ENCODE measurements at regions not wholly inside any gene's neighbourhood (a gene's known extent, or its start where the extent isn't known, plus 50 kb on each side); places are given as distances from the start of the nearest gene placed in this dataset.
"Not testable (repeated sequence)": the region's sequence is repeated elsewhere in the genome, so short reads cannot be mapped to it uniquely, and the experiment has no call there.

GRCh38 chr9:95391271-95391670 is 73.8 kb upstream of the FANCC start:
- DNase-seq (ENCODE audit: low read depth) = not testable (repeated sequence)

GRCh38 chr9:95389373-95389772 is 71.9 kb upstream of the FANCC start:
- no peak for DNase-seq (ENCODE audit: low read depth)

DNA sequence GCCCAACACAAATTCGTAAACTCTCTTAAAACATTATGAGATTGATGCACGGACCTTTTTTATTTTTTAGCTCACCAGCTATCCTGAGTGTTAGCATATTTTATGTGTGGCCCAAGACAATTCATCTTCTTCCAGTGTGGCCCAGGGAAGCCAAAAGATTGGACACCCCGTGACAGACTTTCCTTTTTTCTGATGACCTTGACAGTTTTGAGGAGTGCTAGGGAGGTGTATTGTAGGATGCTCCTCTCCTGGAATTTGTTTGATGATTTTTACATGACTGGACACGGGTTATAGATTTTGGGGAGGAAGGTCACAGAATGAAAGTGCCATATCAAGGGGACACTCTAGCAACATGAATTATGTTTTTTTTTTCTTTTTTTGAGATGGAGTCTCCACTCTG is 69.3 kb upstream of the FANCC start:
- DNase-seq (ENCODE audit: low read depth) = no peak

DNA sequence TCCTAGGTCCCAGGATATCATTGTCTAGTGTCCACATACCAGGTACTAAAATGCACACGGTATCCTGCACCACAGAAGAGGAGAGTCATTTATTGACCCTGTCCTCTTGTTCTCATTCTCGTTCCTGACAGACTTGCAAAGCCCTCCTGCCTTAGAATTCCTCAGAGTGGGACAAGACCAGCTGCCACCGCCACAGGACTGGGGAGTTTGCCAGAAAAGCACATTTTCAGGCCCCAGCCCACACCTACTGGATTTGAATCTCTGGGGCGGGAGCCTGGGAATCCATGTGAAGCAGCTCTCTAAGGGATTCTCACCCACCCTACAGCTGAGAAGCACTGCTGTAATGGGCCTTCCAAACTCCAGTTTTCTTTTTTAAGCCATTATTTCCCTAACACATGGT is 68.0 kb upstream of the FANCC start:
- no peak for DNase-seq (ENCODE audit: low read depth)

- DNase-seq (ENCODE audit: low read depth) = peak; percentile 38
Observed at GRCh38 chr9:95383845-95384244, 66.3 kb upstream of the FANCC start.

GRCh38 chr9:95383185-95383676 is 65.7 kb upstream of the FANCC start:
- peak; percentile 93 for DNase-seq (ENCODE audit: low read depth)

- no peak for DNase-seq (ENCODE audit: low read depth)
Observed at GRCh38 chr9:95382433-95382832, 64.9 kb upstream of the FANCC start.

- peak; percentile 56 for DNase-seq (ENCODE audit: low read depth)
Observed at GRCh38 chr9:95381221-95381620, 63.7 kb upstream of the FANCC start.

- DNase-seq (ENCODE audit: low read depth) = no peak
Observed at GRCh38 chr9:95379630-95380029, 62.1 kb upstream of the FANCC start.

DNA sequence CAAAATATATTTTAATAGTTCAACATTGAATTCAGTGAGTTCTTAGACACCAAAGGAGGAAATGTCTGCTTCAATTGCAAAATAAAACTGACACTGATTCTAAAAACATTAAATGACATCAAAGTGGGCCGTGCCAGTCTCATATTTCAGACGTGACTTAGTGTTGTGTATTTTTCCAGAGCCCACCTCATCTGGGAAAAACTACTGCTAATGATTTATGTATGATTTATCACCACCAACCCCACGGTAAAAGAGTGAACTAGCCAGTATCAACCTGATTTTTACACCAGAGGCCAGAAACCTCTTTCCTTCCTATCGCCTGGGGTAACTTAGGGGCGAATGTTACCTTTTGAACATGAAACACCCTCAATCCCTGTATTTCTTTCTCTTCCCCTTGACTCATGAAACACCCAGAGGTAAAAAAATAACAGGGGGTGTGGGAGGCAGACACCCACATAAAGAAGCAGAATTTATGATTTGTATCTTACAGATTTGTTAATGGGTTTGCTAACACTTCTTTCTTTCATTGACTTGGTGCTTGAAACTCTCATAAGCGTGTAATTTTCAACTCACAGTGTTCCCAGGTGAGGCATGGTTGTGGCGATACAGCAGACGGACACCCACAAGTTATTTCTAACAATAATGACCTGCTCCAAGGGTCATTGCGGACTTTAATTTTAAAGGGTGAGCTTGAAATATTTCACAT is 56.4 kb upstream of the FANCC start:
- DNase-seq (ENCODE audit: low read depth) = no peak

DNA sequence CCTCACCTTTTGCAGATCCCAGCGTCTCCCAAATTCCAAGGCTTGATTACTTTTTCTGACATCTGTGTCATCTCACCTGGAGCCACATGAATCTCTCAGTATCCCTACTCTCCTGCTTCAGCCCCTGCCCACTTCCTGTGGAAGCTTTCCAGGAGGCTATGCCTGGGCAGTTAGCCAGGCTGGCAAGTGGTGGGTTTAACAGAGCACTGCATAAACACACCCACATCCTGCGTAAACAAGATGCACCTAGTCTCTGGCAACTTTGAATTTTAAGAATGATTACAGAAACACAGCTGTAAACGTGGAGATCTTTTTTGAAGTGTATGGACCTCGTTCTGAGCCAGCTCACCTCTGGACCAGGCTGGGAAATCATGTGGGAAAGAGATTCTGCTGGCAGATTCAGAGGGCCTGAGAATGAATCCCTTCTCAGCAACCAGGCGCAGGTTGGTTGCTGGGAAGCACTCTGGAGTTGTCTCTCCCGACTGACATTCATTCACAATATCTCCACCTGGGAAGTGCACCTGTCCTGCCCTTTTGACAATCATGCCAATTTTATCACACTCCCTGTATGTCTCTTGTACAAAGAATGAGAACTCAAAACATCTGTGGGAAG is 55.7 kb upstream of the FANCC start:
- DNase-seq (ENCODE audit: low read depth) = no peak

DNA sequence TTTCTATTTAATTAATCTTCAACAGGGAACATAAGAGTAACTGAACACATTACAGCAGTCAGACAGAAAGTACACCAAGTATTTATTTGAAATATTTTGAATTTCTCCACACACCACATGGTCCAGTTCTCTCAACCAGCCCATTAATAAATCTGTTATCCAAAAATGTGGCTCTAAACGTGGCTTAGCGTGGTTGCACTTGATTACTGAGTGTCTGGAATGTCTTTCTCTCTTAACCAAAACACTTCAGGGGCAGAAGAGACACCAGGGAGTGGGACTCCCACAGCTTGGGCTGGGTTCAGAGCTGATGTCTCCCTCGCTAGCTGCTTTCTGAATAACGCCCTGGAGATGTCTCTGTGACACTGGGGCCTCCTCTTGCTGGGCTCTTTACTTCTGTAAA is 52.6 kb upstream of the FANCC start:
- peak; percentile 67 for DNase-seq (ENCODE audit: low read depth)

- DNase-seq (ENCODE audit: low read depth) = no peak
Observed at GRCh38 chr9:95368377-95369160, 51.1 kb upstream of the FANCC start.
